HG03558 (cell line): ENCODE measurements at regions not wholly inside any gene's neighbourhood (a gene's known extent, or its start where the extent isn't known, plus 50 kb on each side); places are given as distances from the start of the nearest gene placed in this dataset.

Experiments used
- ATAC-seq: cut with Tn5 transposase; IDR thresholded peaks from one replicate; pipeline ENCODE4 v1.9.1; 2021; ENCODE audit warnings: moderate number of reproducible peaks; ENCODE audit not compliant: unreplicated experiment; ENCODE audit errors: extremely low read depth

DNA sequence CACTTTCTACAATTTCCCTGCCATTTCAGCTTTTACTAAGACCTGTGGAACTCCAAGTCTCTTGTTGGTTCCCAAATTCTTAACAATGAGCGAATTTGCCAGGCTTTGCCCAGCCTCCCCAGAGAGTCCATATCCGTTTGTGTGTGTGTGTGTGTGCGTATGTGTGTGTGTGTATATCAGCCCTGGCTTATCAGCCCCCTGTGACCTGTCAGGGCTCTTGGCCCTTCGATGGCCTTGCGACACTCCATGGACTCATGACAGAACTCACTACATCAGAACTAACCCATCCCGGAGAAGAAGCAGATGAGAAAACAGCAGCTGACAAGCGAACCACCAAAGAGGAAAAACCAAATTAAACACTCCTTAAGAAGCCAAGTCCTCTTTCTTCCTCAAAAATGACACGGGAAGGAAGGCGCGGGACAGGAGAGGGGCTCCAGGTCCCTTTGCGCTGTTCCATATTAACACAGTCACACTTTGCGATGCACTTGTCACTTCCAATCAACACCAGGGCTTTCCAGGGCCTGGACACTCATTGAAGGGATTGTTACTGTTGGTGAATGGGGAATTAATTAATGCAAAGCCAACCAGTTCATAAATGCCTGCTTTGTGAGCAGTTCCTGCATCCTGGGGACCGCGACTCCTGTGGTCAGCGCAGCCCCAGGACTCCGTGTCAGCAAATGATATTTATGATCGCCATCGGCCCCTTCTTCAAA is 524.0 kb downstream of the CD83 start:
- no peak for ATAC-seq

DNA sequence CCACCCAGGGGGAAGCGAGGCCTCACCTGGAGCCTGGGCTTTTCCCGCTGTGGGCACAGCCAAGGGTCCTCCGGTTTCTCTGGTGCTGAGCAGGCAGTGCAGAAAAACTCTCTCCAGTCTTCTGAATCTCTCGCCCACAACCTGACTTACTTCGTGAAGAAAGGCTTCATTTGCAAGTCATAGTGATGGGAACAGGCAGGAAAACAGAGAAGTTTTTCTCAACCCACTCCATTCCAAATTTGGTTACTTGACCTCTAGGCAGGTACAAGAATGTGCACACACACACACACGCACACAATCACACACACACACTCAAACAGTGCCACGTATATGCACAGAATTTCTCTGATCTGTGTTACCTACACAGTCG is 524.5 kb downstream of the CD83 start:
- ATAC-seq = no peak

DNA sequence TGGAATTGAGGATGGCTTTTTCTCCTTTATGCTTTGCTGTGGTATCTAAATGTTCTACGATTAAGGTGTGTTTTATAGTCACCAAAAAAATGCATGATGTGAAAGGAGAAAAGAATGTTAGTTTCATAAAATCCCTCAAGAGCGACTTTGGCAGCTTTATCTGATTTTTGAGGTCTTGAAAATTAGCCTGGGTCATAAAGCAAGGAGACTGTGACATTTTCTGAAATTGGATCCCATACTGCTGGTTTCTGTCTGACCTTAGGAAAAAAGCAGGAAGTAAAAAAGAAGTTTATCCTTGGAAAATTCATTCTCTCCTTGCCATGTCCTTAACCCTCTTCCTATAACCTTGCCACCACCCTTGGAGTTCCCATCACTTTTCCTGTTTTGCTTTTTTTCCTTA is 525.3 kb downstream of the CD83 start:
- ATAC-seq = no peak

DNA sequence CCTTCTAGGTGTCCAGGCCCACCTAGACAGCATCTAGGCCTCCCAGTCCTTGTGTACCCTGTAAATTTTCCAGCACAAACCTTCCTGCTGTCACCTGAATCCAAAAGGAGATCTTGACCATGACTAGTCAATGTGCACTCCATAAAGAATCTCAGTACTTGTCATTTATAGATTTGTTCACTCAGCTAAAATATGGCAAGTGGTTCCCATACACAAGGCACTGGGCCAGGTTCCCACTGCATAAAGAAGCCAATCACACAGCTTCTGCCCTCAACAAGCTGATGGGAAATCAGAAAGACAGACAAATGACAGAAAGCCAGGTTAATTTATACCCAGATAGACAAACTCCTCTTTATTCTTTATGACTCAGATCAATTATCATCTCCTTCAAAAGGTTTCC is 526.8 kb downstream of the CD83 start:
- no peak for ATAC-seq

DNA sequence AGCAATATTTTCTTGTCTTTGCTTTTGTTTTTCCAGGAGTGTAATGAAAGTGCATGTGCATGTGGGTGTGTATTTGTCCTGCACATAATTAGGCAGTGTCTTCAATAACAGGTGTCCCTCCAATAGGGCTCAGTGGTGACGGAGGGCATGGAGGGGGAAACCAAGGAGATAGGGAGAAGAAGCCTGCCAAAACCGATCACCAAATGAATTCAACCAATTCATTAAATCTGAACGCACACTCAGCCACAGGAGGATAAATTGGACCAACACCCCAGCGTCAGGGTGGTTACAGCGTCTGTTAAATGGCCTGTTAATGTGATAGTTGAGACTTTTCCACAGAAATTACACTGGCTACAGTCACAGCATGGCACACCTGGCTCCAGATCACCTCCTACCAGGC is 527.6 kb downstream of the CD83 start:
- no peak for ATAC-seq

DNA sequence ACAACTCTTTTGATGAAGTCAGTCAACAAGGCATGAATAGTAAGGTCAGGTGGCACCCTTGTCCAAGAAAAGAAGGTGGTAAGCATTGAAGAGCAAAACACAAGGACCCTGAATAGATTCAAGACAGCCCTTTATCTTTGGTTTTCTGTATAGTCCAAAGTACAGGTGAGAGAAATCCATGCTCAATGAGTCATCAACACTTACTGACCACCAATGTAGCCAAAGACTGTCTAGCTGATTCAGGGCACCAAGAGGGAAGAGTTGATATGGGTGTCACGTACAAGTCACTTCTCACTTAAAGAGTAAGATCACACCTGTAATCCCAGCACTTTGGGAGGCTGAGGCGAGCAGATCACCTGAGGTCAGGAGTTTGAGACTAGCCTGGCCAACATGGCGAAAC is 528.3 kb downstream of the CD83 start:
- ATAC-seq = no peak

DNA sequence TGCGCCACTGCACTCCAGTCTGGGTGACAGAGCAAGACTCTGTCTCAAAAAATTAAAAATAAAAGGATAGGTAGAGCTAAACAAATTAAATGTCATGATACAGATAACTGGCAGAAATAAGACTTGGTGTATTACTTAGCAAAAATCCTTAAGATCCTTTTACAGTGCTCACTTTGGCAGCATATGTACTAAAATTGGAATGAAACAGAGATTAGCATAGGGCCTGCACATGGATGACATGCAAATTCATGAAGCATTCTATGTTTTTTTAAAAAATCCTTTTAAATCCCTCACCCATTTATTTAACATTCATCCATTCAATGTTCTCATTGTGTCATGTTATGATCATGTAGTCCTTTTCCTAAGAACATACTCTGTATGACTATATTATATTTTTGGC is 528.8 kb downstream of the CD83 start:
- no peak for ATAC-seq

DNA sequence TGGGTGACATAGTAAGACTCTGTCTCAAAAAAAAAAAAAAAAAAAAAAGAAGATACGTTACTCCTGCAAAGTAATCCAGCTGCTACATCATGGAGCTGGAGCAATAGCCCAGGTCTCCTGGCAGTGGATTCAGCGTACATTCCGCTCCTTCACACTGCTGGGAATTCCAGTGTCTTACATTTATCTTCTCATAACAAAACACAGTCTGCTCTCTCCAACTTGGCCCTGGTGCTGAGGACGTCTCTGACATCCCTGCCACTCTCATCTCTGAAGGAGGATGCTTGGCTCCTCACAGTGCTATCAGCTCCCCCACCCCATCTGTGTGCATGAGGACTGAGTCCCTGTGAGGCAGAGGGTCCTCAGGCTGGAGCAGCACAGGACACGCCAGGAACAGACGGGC is 529.8 kb downstream of the CD83 start:
- ATAC-seq = no peak

DNA sequence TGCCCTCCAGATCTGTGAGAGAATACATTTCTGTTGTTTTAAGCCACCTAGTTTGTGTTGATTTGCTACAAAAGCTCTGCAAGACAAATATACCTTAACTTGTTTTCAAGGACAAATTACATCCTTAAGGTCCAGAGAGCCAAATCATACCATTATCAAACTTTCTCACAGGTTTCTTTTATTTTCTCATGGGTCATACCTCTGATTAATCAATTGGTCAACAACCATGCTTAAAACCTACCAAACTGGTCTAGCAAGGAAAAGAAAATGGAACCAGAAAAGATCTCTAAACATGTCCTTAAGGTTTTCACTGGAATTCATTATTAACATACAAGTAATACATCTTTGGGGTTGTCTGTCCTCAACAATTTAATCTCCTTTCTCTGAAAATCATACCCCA is 535.0 kb downstream of the CD83 start:
- no peak for ATAC-seq

DNA sequence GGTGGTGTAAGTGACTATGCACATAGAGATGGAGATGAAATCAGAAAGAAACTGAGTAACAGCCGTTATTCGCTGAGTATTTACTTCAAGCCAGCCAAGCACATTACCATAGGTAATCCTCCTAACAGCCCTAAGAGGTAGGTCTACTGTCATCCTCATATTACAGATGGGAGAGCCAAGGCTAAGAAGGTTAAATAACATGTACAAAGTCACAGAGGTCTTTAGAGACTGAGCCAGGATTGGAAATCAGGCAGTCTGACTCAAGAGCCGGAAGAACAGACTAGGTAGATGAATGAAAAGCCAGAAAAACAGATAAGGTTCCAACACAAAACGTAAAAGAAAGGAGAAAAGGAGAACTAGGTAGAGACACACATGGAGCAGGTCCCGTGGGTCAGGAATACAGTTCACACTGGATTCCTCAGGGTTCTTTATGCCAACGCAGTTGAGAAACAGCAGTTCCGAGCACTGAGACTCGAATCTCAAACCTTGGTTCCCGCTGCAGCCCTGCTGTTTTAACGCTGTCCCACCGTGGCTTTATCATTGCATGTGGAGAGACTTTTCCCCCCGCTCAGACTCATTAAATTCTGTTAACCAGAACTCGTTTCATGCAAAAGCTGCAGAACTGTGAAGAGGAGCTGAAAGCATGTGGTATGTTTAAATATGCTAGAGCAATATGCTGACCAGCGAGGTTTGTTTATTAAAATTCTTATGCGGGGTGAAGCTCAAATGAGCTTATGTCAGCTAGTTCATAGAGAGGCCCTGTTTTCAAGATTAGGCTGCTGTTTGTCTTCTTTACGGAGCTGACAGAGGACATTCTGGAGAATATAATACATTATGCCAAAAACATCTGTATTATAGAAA is 537.9 kb downstream of the CD83 start:
- no peak for ATAC-seq

DNA sequence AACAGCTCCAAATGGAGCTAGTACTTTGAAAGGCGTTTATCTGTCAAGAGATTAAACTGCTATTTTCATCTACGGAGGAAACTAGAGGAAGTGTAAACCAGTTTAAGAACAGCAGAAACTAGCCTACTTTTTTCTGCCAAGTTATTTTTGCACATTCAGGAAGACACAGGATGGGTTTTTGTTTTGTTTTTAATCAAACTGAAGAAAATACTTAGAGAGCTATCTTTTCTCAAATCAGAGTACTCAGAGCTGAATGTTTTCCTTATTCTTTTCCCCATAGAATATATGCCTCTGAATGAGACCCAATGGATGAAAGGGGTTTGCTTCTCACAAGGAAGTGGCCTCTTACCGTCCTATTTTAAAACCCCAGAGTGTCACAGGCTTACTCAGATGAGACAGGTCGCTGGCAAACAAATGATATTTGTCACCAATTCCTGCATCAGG is 538.5 kb downstream of the CD83 start:
- ATAC-seq = no peak

DNA sequence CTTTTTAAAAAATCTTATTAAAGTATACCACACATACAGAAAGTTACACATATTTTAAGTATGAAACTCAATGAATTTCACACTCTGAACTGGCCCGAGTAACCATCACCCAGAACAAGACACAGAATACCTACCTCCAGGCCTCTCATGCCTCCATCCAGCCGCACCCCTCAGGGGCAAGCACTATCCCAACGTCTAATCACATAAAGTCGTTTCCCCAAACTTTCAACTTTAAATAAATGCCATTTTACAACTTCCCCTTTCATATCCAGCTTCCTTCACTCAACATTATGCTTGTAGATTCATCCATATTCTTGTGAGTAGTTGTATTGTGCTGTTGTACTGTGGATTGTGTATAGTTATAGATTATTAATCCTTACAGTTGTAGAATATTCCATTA is 539.1 kb downstream of the CD83 start:
- no peak for ATAC-seq

DNA sequence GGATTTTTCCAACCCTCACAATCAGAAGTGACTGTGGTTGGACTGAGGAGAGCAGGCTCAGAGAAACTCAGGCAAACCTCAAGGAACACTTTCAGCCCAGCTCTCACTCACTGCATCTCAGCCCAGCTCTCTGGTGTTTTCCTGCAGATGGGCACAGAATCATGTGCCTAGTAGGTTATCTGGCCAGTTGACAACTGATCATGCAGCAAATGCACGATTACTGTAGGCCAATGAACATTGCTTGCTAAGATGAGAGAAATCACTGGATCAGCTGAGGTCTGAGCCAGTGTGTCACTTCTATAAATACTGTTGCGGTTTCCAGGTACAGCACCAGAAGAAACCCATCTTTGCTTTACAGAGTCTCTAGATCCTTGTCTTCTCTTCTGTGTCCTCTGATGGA is 540.5 kb downstream of the CD83 start:
- ATAC-seq = no peak

DNA sequence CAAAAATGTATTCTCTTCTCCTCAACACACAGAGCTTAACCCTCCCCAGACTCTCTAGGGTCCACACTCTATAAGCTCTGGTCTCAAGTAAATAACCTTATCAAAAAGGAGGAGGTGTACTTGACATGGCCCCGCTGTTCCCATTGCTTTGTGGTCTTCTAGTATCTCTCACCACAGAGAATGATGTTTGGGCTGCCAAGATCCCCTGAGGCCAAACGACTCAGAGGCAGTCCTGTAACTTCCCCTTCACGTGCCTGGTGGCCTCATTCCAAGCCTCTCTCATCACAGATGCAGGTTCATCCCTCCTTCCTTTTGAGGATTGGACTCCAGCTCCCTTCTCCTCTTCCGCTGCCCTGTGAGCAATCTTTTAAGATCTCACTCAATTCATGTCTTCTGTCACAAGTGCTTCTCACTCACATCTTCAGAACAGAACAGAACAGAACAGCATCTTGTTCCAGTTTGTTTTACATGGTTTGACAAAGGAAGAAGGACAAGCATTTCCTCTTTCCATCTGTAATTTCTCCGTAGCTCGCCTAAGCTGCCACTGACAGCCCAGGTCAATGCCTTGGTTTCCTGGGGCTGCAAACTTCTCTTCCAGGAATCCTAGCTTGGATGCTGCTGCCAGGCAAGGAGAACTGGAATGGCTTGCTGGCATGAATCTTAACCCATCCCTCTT is 541.5 kb downstream of the CD83 start:
- no peak for ATAC-seq

DNA sequence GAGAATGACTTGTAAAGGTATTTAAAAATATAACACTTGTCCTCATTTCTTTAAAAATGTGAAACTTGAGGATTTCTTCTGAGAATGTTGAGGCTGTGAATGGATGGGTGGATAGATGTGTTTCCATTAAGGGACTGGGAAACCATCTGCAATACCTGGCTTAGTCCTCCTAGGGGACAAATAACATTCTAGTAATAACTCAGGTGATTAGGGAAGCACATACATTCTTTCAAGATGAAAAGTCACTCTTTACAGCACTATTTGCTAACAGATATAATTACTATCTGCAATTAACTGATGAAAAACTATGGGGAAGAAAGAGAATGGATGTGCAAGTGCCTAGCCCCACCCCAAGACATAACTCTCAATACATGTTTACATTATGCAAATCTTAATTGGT is 542.3 kb downstream of the CD83 start:
- no peak for ATAC-seq

DNA sequence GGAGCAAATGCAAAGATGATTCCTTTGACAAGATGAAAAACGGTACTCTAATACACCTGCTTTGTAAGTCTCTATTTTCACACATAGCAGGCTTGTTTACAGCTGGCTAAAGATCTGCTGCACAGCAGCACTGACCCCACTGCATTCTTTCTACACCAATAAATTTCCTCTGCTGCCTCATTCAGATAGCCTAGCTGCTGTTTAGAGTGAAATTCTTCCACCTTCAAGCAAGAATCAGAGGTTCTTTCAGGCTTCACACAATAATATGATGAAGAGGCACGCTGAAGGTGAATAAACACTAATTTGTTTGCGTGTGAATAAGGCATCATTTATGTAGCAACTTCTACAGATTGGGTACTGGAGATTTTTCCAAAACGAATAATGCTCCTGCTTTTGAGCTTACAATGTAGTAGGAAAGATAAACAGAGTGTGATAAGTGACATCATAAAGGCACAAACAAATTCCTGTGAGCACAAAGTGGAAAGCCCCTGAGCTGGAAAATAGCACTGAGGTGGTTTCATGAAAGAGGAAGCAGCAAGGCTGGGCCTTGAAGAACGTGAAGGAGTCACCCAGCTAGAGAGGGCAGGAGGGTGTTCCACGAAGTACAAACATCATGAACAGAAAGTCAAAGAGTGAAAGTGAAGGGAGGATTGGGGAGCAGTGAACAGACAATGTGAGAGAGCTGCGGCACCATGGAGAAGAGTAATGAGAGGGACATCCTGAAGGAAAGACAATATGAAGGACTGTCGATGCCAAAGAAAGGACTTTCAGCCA is 543.4 kb downstream of the CD83 start:
- no peak for ATAC-seq

DNA sequence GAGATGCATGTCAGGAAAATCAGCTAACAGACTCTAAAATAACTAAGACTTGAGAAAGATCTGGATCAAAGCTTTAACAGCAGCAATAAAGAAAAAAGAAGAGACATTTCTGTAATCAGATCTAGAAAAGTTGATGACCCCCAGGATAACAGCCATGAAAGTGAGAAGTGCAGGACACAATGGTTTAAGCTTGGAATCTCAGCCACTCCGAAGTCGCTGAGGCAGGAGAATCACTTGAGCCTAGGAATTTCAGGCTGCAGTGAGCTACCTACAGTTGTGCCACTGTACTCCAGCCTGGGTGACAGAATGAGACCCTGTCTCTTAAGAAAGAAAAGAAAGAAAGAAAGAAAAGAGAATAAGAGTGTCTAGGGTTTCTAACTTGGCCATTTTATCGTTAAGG is 544.1 kb downstream of the CD83 start:
- no peak for ATAC-seq

DNA sequence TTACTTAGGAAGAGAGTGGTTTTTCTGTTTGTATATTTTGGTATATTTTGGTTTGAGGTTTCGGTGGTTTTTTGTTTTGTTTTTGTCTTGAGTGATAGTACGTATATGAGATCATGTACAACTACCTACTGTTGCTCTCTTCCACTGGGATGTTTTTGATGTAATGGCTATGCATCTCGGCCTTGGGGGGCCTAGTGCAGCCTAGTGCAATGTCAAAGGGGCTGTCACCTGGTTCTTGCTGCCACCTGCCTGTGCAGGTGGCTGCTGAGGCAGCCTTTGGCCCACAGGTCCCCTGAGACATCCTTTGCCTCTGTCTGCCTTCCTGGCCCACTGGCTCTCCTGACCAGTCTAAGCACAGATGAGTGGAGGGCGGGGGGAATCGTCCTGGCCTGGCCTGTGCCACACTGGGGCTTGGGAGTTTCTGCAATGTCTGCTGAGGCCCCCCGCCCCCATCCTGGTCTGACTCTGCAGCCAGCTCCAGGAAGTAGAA is 546.6 kb downstream of the CD83 start:
- ATAC-seq = no peak

DNA sequence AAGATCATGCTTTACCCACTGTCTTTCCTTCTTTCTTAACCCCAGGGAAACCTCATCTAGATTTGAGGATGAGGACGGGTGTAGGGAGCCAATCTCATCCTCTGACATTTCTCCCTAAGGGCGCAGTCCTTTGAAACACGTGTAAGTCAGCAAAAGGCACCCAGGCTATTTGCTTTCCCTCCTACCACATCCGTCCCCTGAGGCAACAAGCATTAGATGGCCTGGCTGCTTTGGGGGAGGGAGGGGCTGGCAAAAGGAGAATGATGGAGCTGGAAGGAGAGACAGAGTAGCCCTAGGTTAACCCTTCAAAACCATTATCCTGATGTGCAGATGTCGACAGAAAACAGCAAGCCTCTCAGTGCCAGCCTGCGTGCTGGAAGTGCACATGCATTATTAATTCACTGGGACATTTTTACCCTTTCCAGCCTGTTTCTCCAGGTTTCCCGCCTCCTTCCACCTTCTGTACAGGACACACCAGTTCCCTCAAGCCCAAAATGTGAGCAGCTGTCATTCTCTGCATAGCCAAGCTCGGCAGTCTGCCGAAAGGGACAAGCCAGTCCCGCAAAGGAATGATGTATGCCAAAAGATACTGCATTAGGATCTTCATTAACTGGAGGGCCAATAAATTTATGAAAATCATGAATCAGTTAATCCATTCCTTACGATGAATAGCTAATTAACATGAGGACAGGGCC is 547.2 kb downstream of the CD83 start:
- ATAC-seq = no peak
